ENCODE measurements at regions not wholly inside any gene's neighbourhood (a gene's known extent, or its start where the extent isn't known, plus 50 kb on each side); places are given as distances from the start of the nearest gene placed in this dataset.

DNA sequence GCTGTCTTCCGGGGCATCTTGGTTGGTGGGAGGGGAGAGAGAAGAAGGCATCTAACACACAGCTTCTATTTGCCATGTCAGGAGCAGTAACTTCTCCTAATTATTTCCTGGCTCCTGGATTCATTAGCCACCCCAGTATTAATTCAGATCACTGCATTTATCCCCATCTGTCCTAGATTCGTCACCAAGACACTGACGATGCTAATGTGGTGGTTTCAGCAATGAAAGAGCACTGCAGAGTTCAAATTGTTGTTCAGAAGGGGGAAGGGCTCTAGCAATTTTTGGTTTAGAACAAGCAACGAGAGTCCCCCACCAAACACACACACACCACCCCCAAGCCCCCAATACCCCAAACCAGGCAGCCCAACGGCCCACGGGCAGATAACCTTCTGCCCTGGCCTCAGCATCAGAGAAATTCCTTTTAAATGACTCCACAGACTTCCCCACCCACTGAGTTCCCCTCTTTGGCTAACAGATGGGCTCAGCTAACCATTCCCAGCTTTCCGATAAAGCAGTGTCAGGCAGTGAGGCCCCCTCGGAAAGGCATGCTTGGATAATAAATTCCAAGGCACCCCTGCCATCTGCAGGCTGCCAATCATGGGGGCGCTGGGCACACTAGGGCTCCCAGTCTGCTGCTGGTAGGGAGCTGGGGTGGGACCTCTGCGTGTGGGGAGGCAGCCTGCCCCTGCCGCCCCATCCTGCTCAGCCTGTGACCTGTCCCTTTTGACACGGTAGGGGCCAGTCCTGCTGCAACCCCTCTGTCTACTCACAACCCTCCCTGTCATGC is 453.5 kb downstream of the MIAT start:
- TF ChIP-seq CTCF (IDR thresholded peaks at IDR 0.05) (no peak), POLR2A (IDR thresholded peaks at IDR 0.05) (no peak)
